Spleen (tissue), 11 donors: ENCODE measurements at regions not wholly inside any gene's neighbourhood (a gene's known extent, or its start where the extent isn't known, plus 50 kb on each side); places are given as distances from the start of the nearest gene placed in this dataset.

ENCODE experiments used
- DNase-seq: peaks from one replicate; pipeline ENCODE4 v3.0.0-alpha.2; 2020
- H3K27ac ChIP-seq, 8 donors: fragments of 200-600 bp; sonication (generic) in 7 of 8; 1 replicate in 4 of 8; 2 replicates in 4 of 8; pipeline versions ENCODE4 v1.5.0 to v1.8.0; 2016 to 2021; ENCODE audit warnings: inconsistent platforms in 4 of 8, mild to moderate bottlenecking in 4 of 8, moderate library complexity in 1 of 8
- H3K27me3 ChIP-seq, 7 donors: fragments of 200-600 bp; sonication (generic) in 6 of 7; replicated peaks in 1 of 7; 1 replicate in 4 of 7; 2 replicates in 3 of 7; pipeline versions ENCODE4 v1.5.0 to v1.8.0; 2016 to 2021; ENCODE audit warnings: inconsistent platforms in 3 of 7, mild to moderate bottlenecking in 1 of 7
- H3K36me3 ChIP-seq, 6 donors: fragments of 200-600 bp; sonication (generic) in 5 of 6; 1 replicate in 4 of 6; 2 replicates in 2 of 6; pipeline versions ENCODE4 v1.5.0 to v1.8.0; 2016 to 2021; ENCODE audit warnings: inconsistent platforms in 2 of 6
- H3K4me1 ChIP-seq, 6 donors: fragments of 200-600 bp; sonication (generic) in 5 of 6; 1 replicate in 3 of 6; 2 replicates in 3 of 6; pipeline versions ENCODE4 v1.5.0 to v1.8.0; 2016 to 2021; ENCODE audit warnings: inconsistent platforms in 3 of 6
- H3K4me3 ChIP-seq, 8 donors: fragments of 200-600 bp; sonication (generic) in 7 of 8; 1 replicate in 4 of 8; 2 replicates in 4 of 8; pipeline versions ENCODE4 v1.5.0 to v1.8.0; 2016 to 2021; ENCODE audit warnings: inconsistent platforms in 4 of 8, mild to moderate bottlenecking in 4 of 8, moderate library complexity in 2 of 8
- H3K9me3 ChIP-seq, 8 donors: fragments of 200-600 bp; sonication (generic) in 7 of 8; 1 replicate in 4 of 8; 2 replicates in 4 of 8; pipeline versions ENCODE4 v1.5.0 to v1.8.0; 2016 to 2021; ENCODE audit warnings: inconsistent platforms in 4 of 8
- POLR2A ChIP-seq, 3 donors: fragments of 450-650 bp; IDR thresholded peaks; one replicate each; pipeline ENCODE4 v1.5.1; 2017; ENCODE audit warnings: antibody characterized with exemption in 3 of 3, mild to moderate bottlenecking in 1 of 3
- POLR2AphosphoS5 ChIP-seq, 3 donors: sonication (generic); formaldehyde crosslinking; IDR thresholded peaks; one replicate each; pipeline ENCODE4 v1.5.1; 2017; ENCODE audit warnings: antibody characterized with exemption in 3 of 3
- WGBS, 5 donors: extraction: QIAGEN DNeasy Blood & Tissue Kit in 3 of 5; methylation state at CpG; one replicate each; pipeline versions ENCODE4 v1.1.5 to v1.1.7; 2013 to 2018; 5-methylcytosine and 5-hydroxymethylcytosine counted together
- intact Hi-C: fragments of 100-400 bp; cut with DNase I; formaldehyde crosslinking; loops from one replicate; pipeline ENCODE4 v1.15.0; 2023; ENCODE audit warnings: low total_unique reads
- TF ChIP-seq, protein P1 (sequence below), 11 experiments: fragments of 200-600 bp in 7 of 11; fragments of 450-650 bp in 4 of 11; sonication (generic) in 4 of 11; IDR thresholded peaks in 8 of 11; conservative IDR thresholded peaks in 3 of 11; 1 replicate in 7 of 11; 2 replicates in 4 of 11; pipeline versions ENCODE4 v1.4.0 to v1.8.0; 2016 to 2021; ENCODE audit warnings: antibody characterized with exemption in 11 of 11, inconsistent platforms in 4 of 11, mild to moderate bottlenecking in 1 of 11
- donor health status: healthy with polysubstance abuse.
- donor health status: DM: no; HTN: no; CAD: no; lungs with moderate emphysema.
- donor health status: DM: no; HTN: no; CAD: no.
- donor health status: Bipolar disorder and iron deficiency.
- donor health status: healthy.
- donor health status: DM: no; HTN: no; CAD: no.
- donor health status: DM: yes; HTN: yes; CAD: no.

DNA sequence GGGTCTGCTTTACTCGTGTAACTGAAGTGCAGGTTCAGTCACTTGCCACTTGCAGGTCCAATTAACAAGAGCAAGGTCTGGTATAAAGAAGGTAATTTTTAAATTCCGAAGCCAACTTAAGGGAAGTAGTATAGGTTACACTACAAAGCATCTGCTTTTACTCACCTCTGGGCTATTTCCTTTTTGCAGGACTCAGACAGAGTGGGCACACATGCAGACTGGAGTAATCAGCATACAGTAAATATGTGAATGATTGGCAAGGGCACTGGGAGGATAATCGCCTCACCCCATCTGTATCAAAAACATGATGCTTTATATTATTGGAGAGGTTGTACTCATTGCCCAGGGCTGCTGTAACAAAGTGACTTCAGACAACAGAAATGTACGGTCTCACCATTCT lies 160.1 kb upstream of the CDH5 start:
- intact Hi-C loops, result no loop called here
- no peak for DNase-seq
- Histone ChIP-seq H3K27ac (peak overlapping the region in 7 of 8 donors; percentile 25 to 87 (median 64)), H3K27me3 (no peaks in the 10 kb centered on the region), H3K4me1 (peaks cover 0 to 34% (median 19%) of the 10 kb centered on the region in 6 donors), H3K36me3 (no peaks in the 10 kb centered on the region), H3K9me3 (no peaks in the 10 kb centered on the region), H3K4me3 (no peak overlapping the region)
- WGBS, 5 donors, result 63 to 88% (median 71%) methylated on average over 4 of the region's 4 CpGs
- TF ChIP-seq POLR2AphosphoS5 (IDR thresholded peaks at IDR 0.05) (no peak), POLR2A (IDR thresholded peaks at IDR 0.05) (no peak)
- TF ChIP-seq, protein P1, sequence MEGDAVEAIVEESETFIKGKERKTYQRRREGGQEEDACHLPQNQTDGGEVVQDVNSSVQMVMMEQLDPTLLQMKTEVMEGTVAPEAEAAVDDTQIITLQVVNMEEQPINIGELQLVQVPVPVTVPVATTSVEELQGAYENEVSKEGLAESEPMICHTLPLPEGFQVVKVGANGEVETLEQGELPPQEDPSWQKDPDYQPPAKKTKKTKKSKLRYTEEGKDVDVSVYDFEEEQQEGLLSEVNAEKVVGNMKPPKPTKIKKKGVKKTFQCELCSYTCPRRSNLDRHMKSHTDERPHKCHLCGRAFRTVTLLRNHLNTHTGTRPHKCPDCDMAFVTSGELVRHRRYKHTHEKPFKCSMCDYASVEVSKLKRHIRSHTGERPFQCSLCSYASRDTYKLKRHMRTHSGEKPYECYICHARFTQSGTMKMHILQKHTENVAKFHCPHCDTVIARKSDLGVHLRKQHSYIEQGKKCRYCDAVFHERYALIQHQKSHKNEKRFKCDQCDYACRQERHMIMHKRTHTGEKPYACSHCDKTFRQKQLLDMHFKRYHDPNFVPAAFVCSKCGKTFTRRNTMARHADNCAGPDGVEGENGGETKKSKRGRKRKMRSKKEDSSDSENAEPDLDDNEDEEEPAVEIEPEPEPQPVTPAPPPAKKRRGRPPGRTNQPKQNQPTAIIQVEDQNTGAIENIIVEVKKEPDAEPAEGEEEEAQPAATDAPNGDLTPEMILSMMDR (IDR thresholded peaks at IDR 0.05 in 8 of 11, conservative IDR thresholded peaks at IDR 0.05 in 3 of 11), result no peak

DNA sequence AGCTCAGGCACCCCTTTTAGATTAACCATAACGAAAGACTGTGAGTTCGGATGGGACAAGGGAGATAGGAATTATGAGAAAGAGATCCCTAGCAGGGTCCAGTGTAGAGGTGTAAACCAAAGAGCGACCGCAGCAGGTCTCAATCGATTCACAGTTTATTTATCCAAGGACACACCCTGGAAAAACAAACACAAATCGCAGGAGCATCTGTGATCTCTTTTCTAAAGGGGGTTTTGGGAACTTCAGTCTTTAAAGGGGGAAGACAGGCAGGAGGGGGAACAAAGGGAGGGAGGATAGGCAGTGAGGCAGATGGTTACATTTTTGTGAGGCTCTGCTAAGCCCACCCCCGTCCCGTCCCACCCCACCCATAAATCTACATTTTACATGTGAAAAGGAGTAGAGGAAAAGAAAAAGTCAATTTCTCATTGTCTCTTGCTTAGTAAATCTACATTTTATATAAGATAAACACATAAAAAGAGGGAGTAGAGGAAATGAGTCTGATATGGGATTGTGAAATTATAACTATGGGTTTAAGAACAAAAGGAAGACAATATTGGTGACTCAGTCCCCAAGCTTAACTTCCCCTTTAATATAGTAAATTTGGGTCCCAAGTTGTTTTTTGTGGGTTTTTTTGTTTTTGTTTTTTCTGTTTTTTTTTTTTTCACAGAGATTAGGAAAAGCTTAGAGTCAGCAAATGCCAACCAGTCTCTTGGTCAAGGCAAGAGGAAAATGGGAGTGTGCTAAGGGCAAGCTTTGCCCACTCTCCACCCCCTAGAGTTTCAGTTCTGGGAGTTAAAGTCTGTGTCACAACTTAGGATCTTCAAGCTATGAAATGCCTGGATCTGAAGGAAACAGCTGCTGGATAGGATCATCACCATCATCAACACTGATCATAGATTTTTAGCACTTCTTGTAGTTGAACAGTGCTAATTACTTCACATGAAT lies 160.9 kb upstream of the CDH5 start:
- H3K4me1 ChIP-seq, result peaks cover 0 to 34% (median 19%) of the 10 kb centered on the region in 6 donors
- H3K27ac ChIP-seq, result peak overlapping the region in 7 of 8 donors; percentile 25 to 87 (median 52)
- H3K9me3 ChIP-seq, result no peaks in the 10 kb centered on the region
- H3K4me3 ChIP-seq, result no peak overlapping the region
- WGBS, 5 donors, result 65 to 77% (median 66%) methylated on average over 8 of the region's 8 CpGs
- H3K36me3 ChIP-seq, result no peaks in the 10 kb centered on the region
- intact Hi-C loops, result no loop called here
- DNase-seq, result no peak
- no peaks in the 10 kb centered on the region for H3K27me3 ChIP-seq
- no peak for TF ChIP-seq POLR2A (IDR thresholded peaks at IDR 0.05)

DNA sequence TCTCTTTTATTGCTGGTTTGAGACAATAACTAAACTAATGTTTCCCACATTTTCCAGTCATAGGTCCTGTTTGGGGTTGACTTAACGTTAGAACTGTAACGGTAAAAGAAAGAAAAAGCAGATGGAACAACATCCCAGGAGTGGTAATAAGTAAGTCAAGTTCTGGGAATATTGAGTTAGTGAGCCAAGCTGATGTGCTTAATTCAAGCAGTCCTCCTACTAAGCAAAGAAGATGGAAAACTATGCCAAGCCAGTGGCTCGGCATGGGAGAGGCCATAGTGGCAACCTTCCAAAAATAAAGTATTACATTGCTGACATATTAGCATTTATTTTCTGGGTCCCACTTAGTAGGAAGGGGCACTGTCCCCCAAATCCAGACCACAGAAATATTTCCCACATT lies 161.7 kb upstream of the CDH5 start:
- DNase-seq, result no peak
- Histone ChIP-seq H3K4me3 (no peak overlapping the region), H3K27me3 (no peaks in the 10 kb centered on the region), H3K27ac (peak overlapping the region in 1 of 8 donors; percentile 87), H3K36me3 (no peaks in the 10 kb centered on the region), H3K4me1 (peaks cover 0 to 35% (median 19%) of the 10 kb centered on the region in 6 donors), H3K9me3 (no peaks in the 10 kb centered on the region)
- intact Hi-C loops, result no loop called here
- 69 to 83% (median 74%) methylated on average over 3 of the region's 3 CpGs for WGBS, 5 donors
- TF ChIP-seq POLR2AphosphoS5 (IDR thresholded peaks at IDR 0.05) (no peak), POLR2A (IDR thresholded peaks at IDR 0.05) (no peak)
- TF ChIP-seq, protein P1 (IDR thresholded peaks at IDR 0.05 in 8 of 11, conservative IDR thresholded peaks at IDR 0.05 in 3 of 11), result no peak

DNA sequence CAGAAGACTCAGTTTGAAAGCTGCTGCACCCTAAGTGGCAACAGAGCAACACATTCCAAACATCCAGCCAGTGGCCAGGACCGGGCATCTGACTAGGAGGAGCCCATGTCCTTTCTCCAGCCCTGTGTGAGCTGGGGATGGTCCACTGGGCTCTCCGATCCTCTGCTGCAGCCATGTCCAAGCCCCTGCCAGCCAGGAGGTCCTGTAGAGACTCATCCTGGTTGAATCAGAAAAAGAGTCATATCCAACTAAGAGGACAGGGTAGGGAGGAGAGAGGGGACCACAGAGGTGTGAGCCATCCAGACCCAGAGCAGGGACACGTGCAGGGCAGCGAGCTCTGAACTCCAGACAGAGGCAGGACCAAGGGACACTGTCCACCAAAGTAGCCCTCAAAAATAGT lies 163.0 kb upstream of the CDH5 start:
- Histone ChIP-seq H3K4me1 (peaks cover 0 to 45% (median 19%) of the 10 kb centered on the region in 6 donors), H3K9me3 (no peaks in the 10 kb centered on the region), H3K4me3 (no peak overlapping the region), H3K27me3 (no peaks in the 10 kb centered on the region), H3K27ac (no peak overlapping the region), H3K36me3 (no peaks in the 10 kb centered on the region)
- no peak for DNase-seq
- TF ChIP-seq, protein P1 (IDR thresholded peaks at IDR 0.05 in 8 of 11, conservative IDR thresholded peaks at IDR 0.05 in 3 of 11), result no peak
- no peak for TF ChIP-seq POLR2AphosphoS5 (IDR thresholded peaks at IDR 0.05)
- TF ChIP-seq POLR2A (IDR thresholded peaks at IDR 0.05), result no peak
- WGBS, 5 donors, result 78 to 95% (median 84%) methylated on average over 4 of the region's 4 CpGs
- intact Hi-C loops, result no loop called here
